Fibroblast of the aortic adventitia (primary cell): ENCODE measurements at regions not wholly inside any gene's neighbourhood (a gene's known extent, or its start where the extent isn't known, plus 50 kb on each side); places are given as distances from the start of the nearest gene placed in this dataset.

Experiments used
- DNase-seq: peaks from one replicate; pipeline ENCODE4 v3.0.0-alpha.2; 2010; ENCODE audit warnings: low read depth
- H3K4me3 ChIP-seq: 2 replicates; pipeline ENCODE4 v1.5.1; 2011; ENCODE audit warnings: low read depth, mild to moderate bottlenecking, control low read depth, low read length, moderate library complexity
- CTCF ChIP-seq: IDR thresholded peaks from 2 replicates; pipeline ENCODE4 v1.5.1; 2011; ENCODE audit warnings: mild to moderate bottlenecking, low read length, control low read depth, inconsistent platforms; ENCODE audit not compliant: insufficient read depth

- no peak overlapping the region for H3K4me3 ChIP-seq
- no peak for TF ChIP-seq CTCF
- DNase-seq, result no peak
Measured at GRCh38 chr1:234901491-234902049, 227.1 kb downstream of the TOMM20 start.

- DNase-seq, result no peak
- TF ChIP-seq CTCF, result no peak
- no peak overlapping the region for H3K4me3 ChIP-seq
Measured at GRCh38 chr1:234900595-234900994, 228.0 kb downstream of the TOMM20 start.

- TF ChIP-seq CTCF, result no peak
- DNase-seq, result no peak
- no peak overlapping the region for H3K4me3 ChIP-seq
Measured at GRCh38 chr1:234899730-234900072, 228.9 kb downstream of the TOMM20 start.

GRCh38 chr1:234899041-234899729 lies 229.5 kb downstream of the TOMM20 start:
- TF ChIP-seq CTCF, result no peak
- H3K4me3 ChIP-seq, result no peak overlapping the region
- DNase-seq, result peak; percentile 41

- TF ChIP-seq CTCF, result no peak
- H3K4me3 ChIP-seq, result no peak overlapping the region
- no peak for DNase-seq
Measured at GRCh38 chr1:234898455-234899033, 230.1 kb downstream of the TOMM20 start.

GRCh38 chr1:234897754-234898454 lies 230.7 kb downstream of the TOMM20 start:
- no peak overlapping the region for H3K4me3 ChIP-seq
- TF ChIP-seq CTCF, result no peak
- DNase-seq, result no peak
